ENCODE measurements at regions not wholly inside any gene's neighbourhood (a gene's known extent, or its start where the extent isn't known, plus 50 kb on each side); places are given as distances from the start of the nearest gene placed in this dataset.
"Not testable (repeated sequence)": the region's sequence is repeated elsewhere in the genome, so short reads cannot be mapped to it uniquely, and the experiment has no call there.

GRCh38 chr18:39513186-39513585 lies 1947.6 kb upstream of the CELF4 start:
- DNase-seq, result no peak

- no peak for DNase-seq
These were observed 1941.2 kb upstream of the CELF4 start for GRCh38 chr18:39506581-39507330.

- DNase-seq, result no peak
These were observed 1934.7 kb upstream of the CELF4 start for GRCh38 chr18:39500306-39500705.

GRCh38 chr18:39497821-39498220 lies 1932.2 kb upstream of the CELF4 start:
- no peak for DNase-seq

GRCh38 chr18:39496986-39497385 lies 1931.4 kb upstream of the CELF4 start:
- DNase-seq, result no peak

GRCh38 chr18:39494211-39494896 lies 1928.8 kb upstream of the CELF4 start:
- no peak for DNase-seq

- no peak for DNase-seq
These were observed 1925.8 kb upstream of the CELF4 start for GRCh38 chr18:39491408-39491807.

GRCh38 chr18:39489431-39489830 lies 1923.8 kb upstream of the CELF4 start:
- DNase-seq, result no peak

- DNase-seq, result no peak
These were observed 1922.3 kb upstream of the CELF4 start for GRCh38 chr18:39487932-39488331.

GRCh38 chr18:39486268-39486667 lies 1920.7 kb upstream of the CELF4 start:
- DNase-seq, result no peak

GRCh38 chr18:39485696-39486095 lies 1920.1 kb upstream of the CELF4 start:
- DNase-seq, result no peak

GRCh38 chr18:39481281-39481680 lies 1915.7 kb upstream of the CELF4 start:
- no peak for DNase-seq

GRCh38 chr18:39480494-39481195 lies 1915.0 kb upstream of the CELF4 start:
- no peak for DNase-seq

GRCh38 chr18:39464006-39464405 lies 1898.4 kb upstream of the CELF4 start:
- DNase-seq, result no peak

- no peak for DNase-seq
These were observed 1896.8 kb upstream of the CELF4 start for GRCh38 chr18:39462436-39462835.

GRCh38 chr18:39460136-39460535 lies 1894.5 kb upstream of the CELF4 start:
- no peak for DNase-seq

GRCh38 chr18:39455285-39455684 lies 1889.7 kb upstream of the CELF4 start:
- DNase-seq, result no peak

GRCh38 chr18:39454866-39455265 lies 1889.3 kb upstream of the CELF4 start:
- no peak for DNase-seq

- DNase-seq, result no peak
These were observed 1888.3 kb upstream of the CELF4 start for GRCh38 chr18:39453882-39454281.

GRCh38 chr18:39453356-39453755 lies 1887.8 kb upstream of the CELF4 start:
- DNase-seq, result no peak

GRCh38 chr18:39450958-39451357 lies 1885.4 kb upstream of the CELF4 start:
- no peak for DNase-seq

- no peak for DNase-seq
These were observed 1884.0 kb upstream of the CELF4 start for GRCh38 chr18:39449566-39449965.

- DNase-seq, result no peak
These were observed 1883.3 kb upstream of the CELF4 start for GRCh38 chr18:39448942-39449341.

- not testable (repeated sequence) for DNase-seq
These were observed 1879.4 kb upstream of the CELF4 start for GRCh38 chr18:39444957-39445356.

All from CD4-positive, alpha-beta T cell treated with Interleukin-17A for 1 hour (primary cell).